Neuronal stem cell (in vitro differentiated cells): ENCODE measurements at regions not wholly inside any gene's neighbourhood (a gene's known extent, or its start where the extent isn't known, plus 50 kb on each side); places are given as distances from the start of the nearest gene placed in this dataset.

ENCODE experiments used
- DNase-seq: peaks from one replicate; pipeline ENCODE4 v3.0.0-alpha.2; 2013; ENCODE audit warnings: low spot score
- H2AFZ ChIP-seq: one replicate; pipeline ENCODE4 v1.6.1; 2013; ENCODE audit warnings: mild to moderate bottlenecking, low read length, inconsistent platforms
- H2AK5ac ChIP-seq: 2 replicates; pipeline ENCODE4 v1.6.1; 2013; ENCODE audit warnings: low read depth, mild to moderate bottlenecking, inconsistent platforms, low read length, moderate library complexity, mixed read lengths
- H2BK120ac ChIP-seq: 2 replicates; pipeline ENCODE4 v1.6.1; 2013; ENCODE audit warnings: low read depth, mild to moderate bottlenecking, inconsistent platforms, low read length, moderate library complexity, mixed read lengths
- H2BK12ac ChIP-seq: one replicate; pipeline ENCODE4 v1.6.1; 2013; ENCODE audit warnings: low read length, inconsistent platforms
- H2BK15ac ChIP-seq: 2 replicates; pipeline ENCODE4 v1.6.1; 2013; ENCODE audit warnings: mild to moderate bottlenecking, low read length, inconsistent platforms, mixed read lengths
- H2BK5ac ChIP-seq: one replicate; pipeline ENCODE4 v1.6.1; 2013; ENCODE audit warnings: inconsistent platforms, mild to moderate bottlenecking, low read length, moderate library complexity
- H3K14ac ChIP-seq: one replicate; pipeline ENCODE4 v1.6.1; 2013; ENCODE audit warnings: low read length, inconsistent platforms
- H3K18ac ChIP-seq: 2 replicates; pipeline ENCODE4 v1.6.1; 2013; ENCODE audit warnings: low read length, inconsistent platforms
- H3K23ac ChIP-seq: 2 replicates; pipeline ENCODE4 v1.6.1; 2013; ENCODE audit warnings: low read depth, mild to moderate bottlenecking, mixed read lengths, low read length, inconsistent platforms; ENCODE audit not compliant: poor library complexity
- H3K27ac ChIP-seq: replicated peaks from 3 replicates; pipeline ENCODE4 v1.5.1; 2013; ENCODE audit warnings: low read length, inconsistent platforms
- H3K27me3 ChIP-seq, 3 experiments: 2 replicates each; pipeline ENCODE4 v1.6.1; 2013; ENCODE audit warnings: low read length in 3 of 3, mild to moderate bottlenecking in 2 of 3, inconsistent platforms in 1 of 3, low read depth in 1 of 3, mixed read lengths in 1 of 3, moderate library complexity in 1 of 3; ENCODE audit not compliant: control insufficient read depth in 3 of 3, insufficient read depth in 3 of 3
- H3K36me3 ChIP-seq, 2 donors: replicated peaks in 1 of 2; 2 replicates each; pipeline ENCODE4 v1.6.1; 2013; ENCODE audit warnings: low read length in 2 of 2; ENCODE audit not compliant: control insufficient read depth in 2 of 2, insufficient read depth in 2 of 2
- H3K4ac ChIP-seq: 2 replicates; pipeline ENCODE4 v1.6.1; 2013; ENCODE audit warnings: inconsistent platforms, mild to moderate bottlenecking, low read length, moderate library complexity
- H3K4me1 ChIP-seq, 2 donors: 1 replicate in 1 of 2; 2 replicates in 1 of 2; pipeline ENCODE4 v1.6.1; 2013; ENCODE audit warnings: low read length in 2 of 2, low read depth in 1 of 2; ENCODE audit not compliant: control insufficient read depth in 2 of 2, insufficient read depth in 1 of 2
- H3K4me2 ChIP-seq: one replicate; pipeline ENCODE4 v1.6.1; 2013; ENCODE audit warnings: mild to moderate bottlenecking, low read length, inconsistent platforms; ENCODE audit not compliant: insufficient read depth, poor library complexity, severe bottlenecking
- H3K4me3 ChIP-seq, 2 donors: 2 replicates each; pipeline ENCODE4 v1.5.1; 2013; ENCODE audit warnings: low read length in 2 of 2, mild to moderate bottlenecking in 2 of 2, inconsistent platforms in 1 of 2, moderate library complexity in 1 of 2
- H3K79me1 ChIP-seq: one replicate; pipeline ENCODE4 v1.6.1; 2013; ENCODE audit warnings: low read depth, mild to moderate bottlenecking, inconsistent platforms, low read length, moderate library complexity
- H3K9ac ChIP-seq: one replicate; pipeline ENCODE4 v1.6.1; 2013; ENCODE audit warnings: mild to moderate bottlenecking, low read depth, low read length, inconsistent platforms; ENCODE audit not compliant: poor library complexity
- H3K9me3 ChIP-seq, 2 donors: replicated peaks in 1 of 2; 2 replicates each; pipeline versions ENCODE3 to v1.6.1; 2013; ENCODE audit warnings: low read length in 2 of 2, mild to moderate bottlenecking in 2 of 2, inconsistent platforms in 1 of 2, low read depth in 1 of 2, mixed read lengths in 1 of 2, moderate library complexity in 1 of 2; ENCODE audit not compliant: control insufficient read depth in 2 of 2, insufficient read depth in 1 of 2
- H4K8ac ChIP-seq: one replicate; pipeline ENCODE4 v1.6.1; 2013; ENCODE audit warnings: low read depth, mild to moderate bottlenecking, inconsistent platforms, low read length, moderate library complexity
- H4K91ac ChIP-seq: one replicate; pipeline ENCODE4 v1.6.1; 2013; ENCODE audit warnings: low read length, low read depth, mild to moderate bottlenecking, inconsistent platforms; ENCODE audit not compliant: poor library complexity
- WGBS, 2 donors: extraction: QIAGEN DNeasy Blood & Tissue Kit; methylation state at CpG; one replicate each; pipeline ENCODE4 v1.1.7; 2013; ENCODE audit warnings: missing lambda C conversion rate in 2 of 2, mixed read lengths in 1 of 2; ENCODE audit not compliant: insufficient read length in 2 of 2, insufficient replicate concordance in 1 of 2; ENCODE audit errors: extremely low coverage in 2 of 2; 5-methylcytosine and 5-hydroxymethylcytosine counted together

- Histone ChIP-seq H2BK5ac (no peak overlapping the region), H2BK15ac (no peak overlapping the region), H3K23ac (no peak overlapping the region), H3K4me3 (no peak overlapping the region), H2AFZ (no peak overlapping the region), H3K36me3 (no peaks in the 10 kb centered on the region), H2BK12ac (no peak overlapping the region), H3K4me1 (peaks cover 0 to 2% of the 10 kb centered on the region in 2 donors), H3K18ac (no peak overlapping the region), H3K79me1 (no peaks in the 10 kb centered on the region), H3K4me2 (no peak overlapping the region), H2AK5ac (no peak overlapping the region), H2BK120ac (no peak overlapping the region), H3K27ac (no peak overlapping the region), H3K4ac (no peak overlapping the region), H3K14ac (no peak overlapping the region), H4K91ac (no peak overlapping the region), H3K9ac (no peak overlapping the region), H3K27me3 (no peaks in the 10 kb centered on the region), H4K8ac (no peak overlapping the region), H3K9me3 (no peaks in the 10 kb centered on the region)
- whole genome bisulfite sequencing, 2 donors = no CpG with 5 or more reads among the region's 3 CpGs
- DNase-seq = no peak
These were observed 57.3 kb upstream of the RASGEF1B start for GRCh38 chr4:81528979-81529378.

GRCh38 chr4:81528200-81528599 lies 56.5 kb upstream of the RASGEF1B start:
- Histone ChIP-seq H3K36me3 (no peaks in the 10 kb centered on the region), H3K9ac (peak overlapping the region; percentile 65), H2BK12ac (no peak overlapping the region), H2BK5ac (no peak overlapping the region), H2AK5ac (peak overlapping the region; percentile 69), H3K79me1 (no peaks in the 10 kb centered on the region), H4K91ac (no peak overlapping the region), H3K4me2 (no peak overlapping the region), H3K4me3 (no peak overlapping the region), H3K9me3 (no peaks in the 10 kb centered on the region), H2BK15ac (peak overlapping the region; percentile 78), H3K4me1 (peaks cover 4 to 7% of the 10 kb centered on the region in 2 donors), H3K27ac (no peak overlapping the region), H2BK120ac (no peak overlapping the region), H3K18ac (peak overlapping the region; percentile 50), H3K14ac (no peak overlapping the region), H2AFZ (no peak overlapping the region), H3K27me3 (no peaks in the 10 kb centered on the region), H4K8ac (no peak overlapping the region), H3K23ac (peak overlapping the region; percentile 11), H3K4ac (no peak overlapping the region)
- no peak for DNase-seq
- whole genome bisulfite sequencing, 2 donors = no CpG with 5 or more reads among the region's 2 CpGs

DNA sequence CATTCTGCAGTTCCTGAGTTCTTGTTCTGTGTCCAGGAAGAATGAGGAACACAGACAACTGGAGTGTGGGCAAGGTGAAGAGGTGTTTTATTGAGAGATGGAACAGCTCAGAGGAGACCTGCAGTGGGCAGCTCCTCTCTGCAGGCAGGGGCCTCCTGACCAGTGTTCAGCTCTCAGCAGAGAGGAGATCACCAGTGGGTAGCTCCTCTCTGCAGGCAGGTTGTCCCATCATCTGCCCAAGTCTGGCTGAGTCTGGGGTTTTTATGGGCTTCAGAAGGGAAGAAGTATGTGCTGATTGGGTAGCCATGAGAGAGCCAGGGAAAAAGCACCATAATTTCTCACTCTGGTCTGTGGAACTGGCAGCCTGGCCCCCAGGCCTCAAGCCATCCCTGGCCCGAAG lies 56.0 kb upstream of the RASGEF1B start:
- Histone ChIP-seq H2AFZ (no peak overlapping the region), H2BK120ac (no peak overlapping the region), H3K4me1 (peaks cover 4 to 7% of the 10 kb centered on the region in 2 donors), H2BK15ac (peak overlapping the region; percentile 78), H3K27me3 (no peaks in the 10 kb centered on the region), H4K8ac (no peak overlapping the region), H3K4me2 (no peak overlapping the region), H3K14ac (no peak overlapping the region), H3K36me3 (no peaks in the 10 kb centered on the region), H3K4ac (no peak overlapping the region), H2AK5ac (peak overlapping the region; percentile 69), H2BK12ac (no peak overlapping the region), H3K18ac (peak overlapping the region; percentile 73), H3K27ac (no peak overlapping the region), H3K4me3 (no peak overlapping the region), H3K23ac (peak overlapping the region; percentile 11), H4K91ac (no peak overlapping the region), H2BK5ac (no peak overlapping the region), H3K79me1 (no peaks in the 10 kb centered on the region), H3K9me3 (no peaks in the 10 kb centered on the region), H3K9ac (no peak overlapping the region)
- no peak for DNase-seq
- no CpG with 5 or more reads among the region's 1 CpG for WGBS, 2 donors

DNA sequence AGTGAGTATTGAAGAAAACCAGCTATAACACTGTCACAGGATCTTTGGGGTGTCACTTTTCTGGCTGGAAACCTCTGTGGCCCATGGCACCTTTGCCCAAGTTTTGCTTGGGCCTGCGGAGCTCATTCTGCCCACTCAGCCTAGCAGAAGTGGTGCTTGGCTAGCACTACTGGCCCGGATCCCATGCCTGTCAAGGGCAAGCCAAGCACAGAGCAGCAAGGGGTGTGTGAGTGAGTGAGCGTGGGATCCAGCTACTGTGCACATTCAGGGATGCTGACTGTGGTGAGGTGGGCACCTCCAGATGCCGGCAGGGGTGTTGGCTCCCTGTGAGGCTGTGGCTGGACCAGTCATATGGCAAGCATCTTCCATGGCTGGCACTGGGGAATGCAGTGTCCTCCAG lies 55.4 kb upstream of the RASGEF1B start:
- Histone ChIP-seq H2BK12ac (peak overlapping the region; percentile 82), H4K91ac (no peak overlapping the region), H3K27ac (no peak overlapping the region), H2BK120ac (no peak overlapping the region), H3K18ac (peak overlapping the region; percentile 55), H3K23ac (peak overlapping the region; percentile 68), H2BK5ac (no peak overlapping the region), H3K14ac (no peak overlapping the region), H3K4me3 (no peak overlapping the region), H3K4ac (peak overlapping the region; percentile 60), H2BK15ac (peak overlapping the region; percentile 78), H3K9me3 (no peaks in the 10 kb centered on the region), H3K79me1 (no peaks in the 10 kb centered on the region), H4K8ac (no peak overlapping the region), H3K4me2 (no peak overlapping the region), H3K9ac (no peak overlapping the region), H2AFZ (no peak overlapping the region), H3K4me1 (peaks cover 4 to 7% of the 10 kb centered on the region in 2 donors), H3K27me3 (no peaks in the 10 kb centered on the region), H3K36me3 (no peaks in the 10 kb centered on the region), H2AK5ac (no peak overlapping the region)
- WGBS, 2 donors = no CpG with 5 or more reads among the region's 4 CpGs
- DNase-seq = no peak
